CD4-positive, alpha-beta memory T cell (primary cell): ENCODE measurements at regions not wholly inside any gene's neighbourhood (a gene's known extent, or its start where the extent isn't known, plus 50 kb on each side); places are given as distances from the start of the nearest gene placed in this dataset.

ENCODE experiments used
- CTCF ChIA-PET: fragments of 350-600 bp; sonication (Branson Sonifier 250); formaldehyde crosslinking; loops from one replicate; lab custom pipeline; 2021; ENCODE audit warnings: inconsistent platforms; ENCODE audit not compliant: partially characterized antibody; lab: Charles Lee
- POLR2A ChIA-PET: fragments of 350-600 bp; sonication (Branson Sonifier 250); formaldehyde crosslinking; loops from one replicate; lab custom pipeline; 2021; ENCODE audit not compliant: partially characterized antibody; lab: Charles Lee
- DNase-seq, 5 donors: peaks; one replicate each; pipeline versions ENCODE4 v3.0.0 to v3.0.0-alpha.2; 2020 to 2022; ENCODE audit warnings: mixed read lengths in 1 of 5
- H3K27ac ChIP-seq: one replicate; pipeline ENCODE4 v1.7.0; 2013; ENCODE audit warnings: low read depth, low read length
- H3K27me3 ChIP-seq: 2 replicates; pipeline ENCODE4 v1.7.0; 2013; ENCODE audit warnings: mild to moderate bottlenecking, low read length, moderate library complexity; ENCODE audit not compliant: insufficient read depth
- H3K36me3 ChIP-seq: 2 replicates; pipeline ENCODE4 v1.7.0; 2013; ENCODE audit warnings: mild to moderate bottlenecking, low read length, moderate library complexity; ENCODE audit not compliant: insufficient read depth
- H3K4me1 ChIP-seq: 2 replicates; pipeline ENCODE4 v1.7.0; 2013; ENCODE audit warnings: mild to moderate bottlenecking, low read length, moderate library complexity; ENCODE audit not compliant: insufficient read depth
- H3K4me3 ChIP-seq, 2 donors: one replicate each; pipeline ENCODE4 v1.7.0; 2013; ENCODE audit warnings: low read length in 2 of 2, mild to moderate bottlenecking in 1 of 2
- H3K9me3 ChIP-seq, 2 donors: one replicate each; pipeline ENCODE4 v1.7.0; 2013; ENCODE audit warnings: low read length in 2 of 2, control low read depth in 1 of 2; ENCODE audit not compliant: control insufficient read depth in 1 of 2
- H3K27ac Mint-ChIP-seq, 7 donors: one replicate each; pipeline ENCODE4 v1.8.0; 2020 to 2021; ENCODE audit warnings: mixed read lengths in 7 of 7, mild to moderate bottlenecking in 6 of 7, inconsistent platforms in 3 of 7, moderate library complexity in 3 of 7
- H3K27me3 Mint-ChIP-seq, 2 donors: one replicate each; pipeline ENCODE4 v1.8.0; 2020 to 2021; ENCODE audit warnings: mixed read lengths in 2 of 2
- H3K36me3 Mint-ChIP-seq, 2 donors: one replicate each; pipeline ENCODE4 v1.8.0; 2020 to 2021; ENCODE audit warnings: mixed read lengths in 2 of 2, inconsistent platforms in 1 of 2, mild to moderate bottlenecking in 1 of 2
- H3K4me1 Mint-ChIP-seq, 4 donors: one replicate each; pipeline ENCODE4 v1.8.0; 2020 to 2021; ENCODE audit warnings: mixed read lengths in 4 of 4, mild to moderate bottlenecking in 1 of 4
- H3K4me3 Mint-ChIP-seq, 8 donors: one replicate each; pipeline ENCODE4 v1.8.0; 2020 to 2021; ENCODE audit warnings: mixed read lengths in 8 of 8, mild to moderate bottlenecking in 7 of 8, moderate library complexity in 6 of 8, inconsistent platforms in 3 of 8
- H3K9me3 Mint-ChIP-seq, 8 donors: one replicate each; pipeline ENCODE4 v1.8.0; 2020 to 2021; ENCODE audit warnings: mixed read lengths in 8 of 8, mild to moderate bottlenecking in 5 of 8, inconsistent platforms in 3 of 8, moderate library complexity in 1 of 8
- intact Hi-C: fragments of 100-400 bp; cut with micrococcal nuclease; formaldehyde crosslinking; loops from one replicate; pipeline ENCODE4 v1.15.1; 2023

- Mint-ChIP-seq H3K9me3 (no peaks in the 10 kb centered on the region), H3K4me1 (peaks cover 40 to 66% (median 54%) of the 10 kb centered on the region in 4 donors), H3K36me3 (no peaks in the 10 kb centered on the region), H3K4me3 (peak overlapping the region in 1 of 8 donors; percentile 1), H3K27me3 (no peaks in the 10 kb centered on the region), H3K27ac (peak overlapping the region in 1 of 7 donors; percentile 63)
- peaks cover 54% of the 10 kb centered on the region for H3K4me1 ChIP-seq
- CTCF ChIA-PET: no interaction called here
- H3K4me3 ChIP-seq: no peak overlapping the region
- H3K27ac ChIP-seq: no peak overlapping the region
- POLR2A ChIA-PET: no interaction called here
- H3K9me3 ChIP-seq: no peaks in the 10 kb centered on the region
- H3K36me3 ChIP-seq: no peaks in the 10 kb centered on the region
- intact Hi-C loops: no loop called here
- no peak for DNase-seq
- H3K27me3 ChIP-seq: no peaks in the 10 kb centered on the region
Observed at GRCh38 chr2:12818416-12819102, 101.8 kb downstream of the TRIB2 start.

- Histone ChIP-seq H3K4me3 (no peak overlapping the region), H3K9me3 (no peaks in the 10 kb centered on the region), H3K27me3 (no peaks in the 10 kb centered on the region), H3K36me3 (no peaks in the 10 kb centered on the region), H3K4me1 (peaks cover 54% of the 10 kb centered on the region), H3K27ac (no peak overlapping the region)
- CTCF ChIA-PET: no interaction called here
- Mint-ChIP-seq H3K27me3 (no peaks in the 10 kb centered on the region), H3K4me1 (peaks cover 40 to 69% (median 55%) of the 10 kb centered on the region in 4 donors), H3K4me3 (peak overlapping the region in 2 of 8 donors; percentile 33 to 50), H3K36me3 (no peaks in the 10 kb centered on the region), H3K27ac (no peak overlapping the region), H3K9me3 (no peaks in the 10 kb centered on the region)
- DNase-seq: no peak
- intact Hi-C loops: no loop called here
- POLR2A ChIA-PET: no interaction called here
Observed at GRCh38 chr2:12819103-12819475, 102.4 kb downstream of the TRIB2 start.

GRCh38 chr2:12819721-12820120 lies 103.0 kb downstream of the TRIB2 start:
- Histone ChIP-seq H3K36me3 (no peaks in the 10 kb centered on the region), H3K9me3 (no peaks in the 10 kb centered on the region), H3K27ac (no peak overlapping the region), H3K4me3 (no peak overlapping the region), H3K4me1 (peaks cover 54% of the 10 kb centered on the region), H3K27me3 (no peaks in the 10 kb centered on the region)
- POLR2A ChIA-PET: no interaction called here
- Mint-ChIP-seq H3K27me3 (no peaks in the 10 kb centered on the region), H3K4me1 (peaks cover 40 to 69% (median 56%) of the 10 kb centered on the region in 4 donors), H3K9me3 (no peaks in the 10 kb centered on the region), H3K4me3 (peak overlapping the region in 4 of 8 donors; percentile 3 to 50 (median 23)), H3K36me3 (no peaks in the 10 kb centered on the region), H3K27ac (peak overlapping the region in 1 of 7 donors; percentile 70)
- DNase-seq: no peak
- intact Hi-C loops: loop anchor here (5.0 kb wide), 1 partner anchor 113 kb away; no protein-coding TSS in a partner anchor
- CTCF ChIA-PET: no interaction called here

GRCh38 chr2:12821656-12822055 lies 104.9 kb downstream of the TRIB2 start:
- H3K36me3 Mint-ChIP-seq: no peaks in the 10 kb centered on the region
- H3K36me3 ChIP-seq: no peaks in the 10 kb centered on the region
- no peak for DNase-seq
- H3K4me3 ChIP-seq: no peak overlapping the region
- intact Hi-C loops: loop anchor here (5.0 kb wide), 1 partner anchor 111 kb away; no protein-coding TSS in a partner anchor
- H3K27ac Mint-ChIP-seq: peak overlapping the region in 1 of 7 donors; percentile 44
- H3K27ac ChIP-seq: no peak overlapping the region
- ChIA-PET CTCF (no interaction called here), POLR2A (no interaction called here)
- H3K9me3 Mint-ChIP-seq: no peaks in the 10 kb centered on the region
- no peak overlapping the region for H3K4me3 Mint-ChIP-seq
- peaks cover 39% of the 10 kb centered on the region for H3K4me1 ChIP-seq
- peaks cover 29 to 55% (median 42%) of the 10 kb centered on the region in 4 donors for H3K4me1 Mint-ChIP-seq
- no peaks in the 10 kb centered on the region for H3K27me3 Mint-ChIP-seq
- H3K9me3 ChIP-seq: no peaks in the 10 kb centered on the region
- no peaks in the 10 kb centered on the region for H3K27me3 ChIP-seq

- H3K36me3 ChIP-seq: no peaks in the 10 kb centered on the region
- Mint-ChIP-seq H3K4me3 (no peak overlapping the region), H3K4me1 (peaks cover 9 to 28% (median 18%) of the 10 kb centered on the region in 4 donors), H3K9me3 (no peaks in the 10 kb centered on the region), H3K36me3 (no peaks in the 10 kb centered on the region), H3K27me3 (no peaks in the 10 kb centered on the region), H3K27ac (peak overlapping the region in 1 of 7 donors; percentile 73)
- no peak overlapping the region for H3K4me3 ChIP-seq
- H3K27me3 ChIP-seq: no peaks in the 10 kb centered on the region
- intact Hi-C loops: loop anchor here (5.0 kb wide), 1 partner anchor 108 kb away; no protein-coding TSS in a partner anchor
- H3K9me3 ChIP-seq: no peaks in the 10 kb centered on the region
- POLR2A ChIA-PET: no interaction called here
- H3K27ac ChIP-seq: no peak overlapping the region
- no peak for DNase-seq
- CTCF ChIA-PET: interaction anchor here (1.3 kb wide), 1 partner anchor 182 kb away, joined by 3 read pairs; no protein-coding TSS in a partner anchor
- H3K4me1 ChIP-seq: peaks cover 14% of the 10 kb centered on the region
Observed at GRCh38 chr2:12824351-12824777, 107.6 kb downstream of the TRIB2 start.

- H3K27me3 Mint-ChIP-seq: no peaks in the 10 kb centered on the region
- H3K4me1 Mint-ChIP-seq: peaks cover 4 to 23% (median 13%) of the 10 kb centered on the region in 4 donors
- Histone ChIP-seq H3K4me1 (peaks cover 8% of the 10 kb centered on the region), H3K9me3 (no peaks in the 10 kb centered on the region), H3K36me3 (no peaks in the 10 kb centered on the region), H3K27ac (no peak overlapping the region), H3K27me3 (no peaks in the 10 kb centered on the region), H3K4me3 (no peak overlapping the region)
- peak overlapping the region in 1 of 7 donors; percentile 73 for H3K27ac Mint-ChIP-seq
- POLR2A ChIA-PET: no interaction called here
- H3K36me3 Mint-ChIP-seq: no peaks in the 10 kb centered on the region
- CTCF ChIA-PET: interaction anchor here (1.3 kb wide), 1 partner anchor 182 kb away, joined by 3 read pairs; no protein-coding TSS in a partner anchor
- intact Hi-C loops: loop anchor here (5.0 kb wide), 1 partner anchor 107 kb away; no protein-coding TSS in a partner anchor
- H3K9me3 Mint-ChIP-seq: no peaks in the 10 kb centered on the region
- no peak for DNase-seq
- H3K4me3 Mint-ChIP-seq: no peak overlapping the region
Observed at GRCh38 chr2:12824778-12825379, 108.1 kb downstream of the TRIB2 start.

- H3K36me3 ChIP-seq: no peaks in the 10 kb centered on the region
- H3K4me1 Mint-ChIP-seq: peaks cover 0 to 6% (median 3%) of the 10 kb centered on the region in 4 donors
- H3K9me3 ChIP-seq: no peaks in the 10 kb centered on the region
- H3K4me3 ChIP-seq: no peak overlapping the region
- intact Hi-C loops: no loop called here
- ChIA-PET CTCF (no interaction called here), POLR2A (no interaction called here)
- DNase-seq: no peak
- H3K27me3 ChIP-seq: no peaks in the 10 kb centered on the region
- H3K27ac Mint-ChIP-seq: no peak overlapping the region
- H3K9me3 Mint-ChIP-seq: no peaks in the 10 kb centered on the region
- H3K27me3 Mint-ChIP-seq: no peaks in the 10 kb centered on the region
- no peak overlapping the region for H3K4me3 Mint-ChIP-seq
- H3K36me3 Mint-ChIP-seq: no peaks in the 10 kb centered on the region
- no peak overlapping the region for H3K27ac ChIP-seq
- no peaks in the 10 kb centered on the region for H3K4me1 ChIP-seq
Observed at GRCh38 chr2:12826781-12827180, 110.0 kb downstream of the TRIB2 start.
